GM19455 (cell line): ENCODE measurements at regions not wholly inside any gene's neighbourhood (a gene's known extent, or its start where the extent isn't known, plus 50 kb on each side); places are given as distances from the start of the nearest gene placed in this dataset.
"Not testable (repeated sequence)": the region's sequence is repeated elsewhere in the genome, so short reads cannot be mapped to it uniquely, and the experiment has no call there.

Experiments
- ATAC-seq: cut with Tn5 transposase; IDR thresholded peaks from one replicate; pipeline ENCODE4 v1.9.1; 2021; ENCODE audit not compliant: unreplicated experiment

DNA sequence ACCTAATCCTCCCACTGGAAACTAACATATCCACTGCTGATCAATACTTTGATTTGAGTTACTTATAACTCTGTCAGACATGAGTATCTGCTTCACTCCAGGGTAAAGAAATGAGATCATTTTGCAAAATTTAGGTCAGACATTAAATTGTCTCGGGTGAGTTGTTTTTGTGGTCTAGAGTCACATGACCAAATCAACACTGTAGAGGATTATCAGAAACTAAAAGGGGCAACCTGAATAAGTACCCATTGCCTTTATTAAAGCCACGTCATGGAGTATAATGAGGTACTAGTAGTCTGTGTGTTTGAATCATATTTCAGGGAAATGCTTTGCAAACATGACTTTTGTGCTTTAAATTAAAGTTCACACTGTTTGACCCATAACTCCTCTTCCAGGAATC lies 107.7 kb upstream of the ADO start:
- no peak for ATAC-seq

GRCh38 chr10:62699148-62699547 lies 105.4 kb upstream of the ADO start:
- no peak for ATAC-seq

GRCh38 chr10:62704121-62704520 lies 100.4 kb upstream of the ADO start:
- ATAC-seq, result not testable (repeated sequence)

DNA sequence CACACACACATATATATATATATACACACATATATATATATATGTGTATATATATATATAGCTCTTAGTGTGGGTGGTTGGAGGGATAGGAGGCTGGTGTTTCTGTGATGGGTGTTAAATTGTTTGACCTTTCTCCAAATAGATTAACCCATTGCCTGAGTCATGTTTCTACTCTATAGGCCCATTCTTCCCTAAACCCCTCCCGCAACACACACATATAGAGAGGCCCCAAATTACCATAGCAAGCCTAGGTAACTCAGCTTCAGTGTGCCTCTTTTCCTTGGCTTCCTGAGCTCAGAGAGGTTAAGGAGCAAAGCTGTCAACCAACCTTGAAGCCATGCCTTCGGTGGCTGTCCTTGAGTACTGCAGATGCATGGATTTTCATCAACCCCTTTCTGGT lies 98.7 kb upstream of the ADO start:
- ATAC-seq, result no peak

DNA sequence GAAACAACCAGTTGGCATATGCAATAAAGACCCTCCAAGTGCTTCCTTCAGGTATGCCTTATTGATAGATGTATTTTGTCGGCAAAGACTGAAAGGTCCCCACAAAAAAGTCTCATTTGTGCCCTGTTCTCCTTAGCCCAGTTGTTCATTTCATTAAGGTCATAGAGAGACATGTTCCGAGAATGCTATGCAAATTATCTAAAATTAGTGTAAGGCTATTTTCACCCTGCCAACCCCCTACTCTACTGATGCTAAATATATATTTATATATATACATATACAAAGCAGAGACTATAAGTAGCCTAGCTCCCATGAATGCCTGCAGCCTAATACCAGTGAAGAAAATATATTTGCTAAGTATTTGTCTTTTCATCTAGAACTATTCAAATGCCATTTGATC lies 96.7 kb upstream of the ADO start:
- ATAC-seq, result peak; percentile 76

GRCh38 chr10:62708569-62708968 lies 96.0 kb upstream of the ADO start:
- no peak for ATAC-seq

- ATAC-seq, result no peak
Observed at GRCh38 chr10:62709200-62709599, 95.3 kb upstream of the ADO start.

GRCh38 chr10:62710182-62710581 lies 94.3 kb upstream of the ADO start:
- ATAC-seq, result no peak

- ATAC-seq, result no peak
Observed at GRCh38 chr10:62715383-62715782, 89.1 kb upstream of the ADO start.

- no peak for ATAC-seq
Observed at GRCh38 chr10:62718585-62718984, 85.9 kb upstream of the ADO start.

DNA sequence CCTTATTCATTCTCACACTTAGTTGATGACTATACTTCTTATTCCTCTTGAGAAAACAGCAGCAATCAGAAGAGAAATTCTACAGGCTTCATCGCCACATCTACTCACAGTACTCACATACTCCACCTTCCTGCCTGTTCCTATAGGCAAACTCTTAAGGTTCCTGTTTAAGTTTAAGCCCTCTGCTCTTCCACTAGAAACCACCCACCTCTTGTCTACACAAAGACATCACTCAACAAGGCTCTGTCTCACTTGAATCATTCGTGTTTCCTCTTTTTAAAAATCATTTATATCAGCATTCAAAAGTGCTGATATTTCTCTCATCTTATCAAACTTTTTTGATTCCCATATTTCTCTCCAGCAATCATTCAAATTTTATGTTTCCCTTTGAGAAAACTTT lies 85.5 kb upstream of the ADO start:
- no peak for ATAC-seq

DNA sequence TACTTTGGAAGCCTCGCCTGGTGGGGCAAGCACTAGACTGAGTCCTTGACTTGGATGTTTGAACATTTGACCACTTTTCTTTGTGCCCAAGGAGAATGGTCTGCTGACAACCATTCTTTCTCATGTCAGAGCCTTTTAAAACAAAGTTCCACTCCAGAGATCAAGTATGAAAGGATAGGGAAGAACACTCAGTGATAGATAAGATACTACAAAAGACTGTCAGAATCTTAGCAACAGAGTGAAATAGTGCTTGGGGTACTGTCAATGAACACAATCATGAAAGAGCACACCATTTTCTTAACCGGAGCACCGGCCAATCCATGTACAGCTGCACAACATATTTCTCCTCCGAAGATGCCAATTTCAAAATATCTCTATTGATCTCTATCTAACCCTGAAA lies 82.8 kb upstream of the ADO start:
- no peak for ATAC-seq

DNA sequence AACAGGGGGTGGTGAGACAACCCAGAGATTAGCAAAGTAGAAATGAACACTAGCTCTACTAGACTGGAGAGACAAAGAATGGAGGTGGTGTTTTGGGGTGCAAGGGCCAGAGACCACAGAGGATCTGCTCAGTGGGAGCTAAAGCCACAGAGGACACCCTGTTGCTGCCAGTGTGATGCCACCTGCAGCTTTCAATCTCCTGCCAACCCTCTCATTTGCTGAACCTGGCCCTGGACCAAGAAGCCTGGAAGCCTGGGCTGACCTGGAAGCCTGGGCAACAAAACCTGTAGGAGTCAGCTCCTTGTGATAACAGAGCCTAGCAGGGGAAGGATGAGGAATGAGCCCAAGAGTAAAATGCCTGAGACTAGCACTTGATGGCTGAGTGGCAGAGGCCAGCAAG lies 81.1 kb upstream of the ADO start:
- no peak for ATAC-seq

DNA sequence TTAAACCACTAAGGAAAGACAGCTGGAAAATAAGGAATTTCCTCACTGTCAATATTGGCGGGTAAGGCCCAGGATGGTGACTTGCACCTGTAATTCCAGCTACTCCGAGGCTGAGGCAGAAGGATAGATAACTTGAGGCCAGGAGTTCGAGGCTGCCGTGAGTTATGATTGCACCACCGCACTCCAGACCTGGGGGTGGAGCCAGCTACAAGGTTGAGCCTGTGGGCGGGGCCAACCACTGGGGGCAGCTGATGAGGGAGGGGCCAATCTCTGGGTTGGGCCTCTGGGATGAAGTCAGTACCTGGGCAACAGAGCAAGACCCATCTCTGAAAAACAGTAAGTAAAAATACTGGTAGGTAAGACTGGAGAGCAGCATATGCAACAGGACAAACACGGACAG lies 80.1 kb upstream of the ADO start:
- ATAC-seq, result no peak

GRCh38 chr10:62726142-62726541 lies 78.4 kb upstream of the ADO start:
- peak; percentile 88 for ATAC-seq

- no peak for ATAC-seq
Observed at GRCh38 chr10:62726638-62727037, 77.9 kb upstream of the ADO start.

DNA sequence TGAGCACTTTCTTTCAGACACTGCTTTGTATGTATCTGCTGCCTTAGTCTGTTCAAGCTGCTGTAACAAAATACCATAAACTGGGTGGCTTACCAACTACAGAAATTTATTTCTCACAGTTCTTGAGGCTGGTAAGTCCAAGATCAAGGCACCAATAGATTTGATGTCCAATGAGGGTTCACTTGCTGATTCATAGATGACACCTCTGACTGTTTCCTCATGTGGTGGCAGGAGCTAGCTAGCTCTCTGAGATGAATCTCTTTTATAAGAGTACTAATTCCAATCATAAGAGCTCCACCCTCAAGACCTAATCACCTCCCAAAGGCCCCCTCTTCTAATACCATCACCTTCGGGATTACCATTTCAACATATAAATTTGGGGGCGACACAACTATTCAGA lies 76.6 kb upstream of the ADO start:
- no peak for ATAC-seq

- ATAC-seq, result no peak
Observed at GRCh38 chr10:62728479-62728878, 76.0 kb upstream of the ADO start.

GRCh38 chr10:62732841-62733653 lies 71.5 kb upstream of the ADO start:
- peak; percentile 79 for ATAC-seq

GRCh38 chr10:62733654-62734293 lies 70.7 kb upstream of the ADO start:
- no peak for ATAC-seq

GRCh38 chr10:62734781-62735463 lies 69.6 kb upstream of the ADO start:
- no peak for ATAC-seq
